Neural cell (in vitro differentiated cells): ENCODE measurements at regions not wholly inside any gene's neighbourhood (a gene's known extent, or its start where the extent isn't known, plus 50 kb on each side); places are given as distances from the start of the nearest gene placed in this dataset.

Experiments used
- H2AFZ ChIP-seq: fragments of 200-600, 300-800 bp; sonication (generic), shearing (Covaris generic); 2 replicates; pipeline ENCODE4 v1.6.0; 2014; ENCODE audit warnings: low read depth, mild to moderate bottlenecking, antibody characterized with exemption, low read length, moderate library complexity
- H3F3A ChIP-seq: fragments of 200-600 bp; shearing (Covaris generic); 2 replicates; pipeline ENCODE4 v1.6.1; 2016; ENCODE audit warnings: mild to moderate bottlenecking, moderate library complexity, mixed read lengths, antibody characterized with exemption, low read length; ENCODE audit not compliant: insufficient read depth, poor library complexity, severe bottlenecking
- H3K27ac ChIP-seq: fragments of 200-600, 300-800 bp; sonication (generic), shearing (Covaris generic); 2 replicates; pipeline ENCODE4 v1.5.1; 2014; ENCODE audit warnings: mild to moderate bottlenecking, low read length, moderate library complexity
- H3K27me3 ChIP-seq: fragments of 300-800, 200-600 bp; sonication (generic), shearing (Covaris generic); 2 replicates; pipeline ENCODE4 v1.6.0; 2014; ENCODE audit warnings: mild to moderate bottlenecking, low read depth, low read length, moderate library complexity; ENCODE audit not compliant: insufficient read depth
- H3K36me3 ChIP-seq: fragments of 300-800, 200-600 bp; sonication (generic), shearing (Covaris generic); 2 replicates; pipeline ENCODE4 v1.5.1; 2014; ENCODE audit warnings: mild to moderate bottlenecking, antibody characterized with exemption, low read length, moderate library complexity; ENCODE audit not compliant: insufficient read depth
- H3K4me2 ChIP-seq: fragments of 300-800, 200-600 bp; sonication (generic), shearing (Covaris generic); 2 replicates; pipeline ENCODE4 v1.6.0; 2014; ENCODE audit warnings: mild to moderate bottlenecking, low read length
- H3K4me3 ChIP-seq: fragments of 300-800, 200-600 bp; sonication (generic), shearing (Covaris generic); 2 replicates; pipeline ENCODE4 v1.5.1; 2014; ENCODE audit warnings: mild to moderate bottlenecking, low read length, moderate library complexity
- H3K79me2 ChIP-seq: fragments of 200-600 bp; shearing (Covaris generic); replicated peaks from 2 replicates; pipeline ENCODE4 v1.6.0; 2014; ENCODE audit warnings: mild to moderate bottlenecking, low read length, moderate library complexity; ENCODE audit not compliant: insufficient read depth
- H3K9ac ChIP-seq: fragments of 300-800, 200-600 bp; sonication (generic), shearing (Covaris generic); 2 replicates; pipeline ENCODE4 v1.6.1; 2016; ENCODE audit warnings: mild to moderate bottlenecking, low read length, mixed read lengths
- H3K9me2 ChIP-seq: fragments of 200-600 bp; shearing (Covaris generic); 2 replicates; pipeline ENCODE4 v1.6.1; 2016; ENCODE audit warnings: mild to moderate bottlenecking, low read length, mixed read lengths; ENCODE audit not compliant: insufficient read depth
- H3K9me3 ChIP-seq: fragments of 200-600, 300-800 bp; sonication (generic), shearing (Covaris generic); 2 replicates; pipeline ENCODE4 v1.6.1; 2016; ENCODE audit warnings: mild to moderate bottlenecking, mixed run types, low read length, moderate library complexity, mixed read lengths
- H4K20me1 ChIP-seq: fragments of 200-600 bp; shearing (Covaris generic); 2 replicates; pipeline ENCODE4 v1.6.1; 2016; ENCODE audit warnings: mild to moderate bottlenecking, mixed run types; ENCODE audit not compliant: insufficient read depth
- EP300 ChIP-seq: fragments of 450-650 bp; conservative IDR thresholded peaks from 2 replicates; pipeline ENCODE4 v1.6.1; 2014; ENCODE audit warnings: antibody characterized with exemption, mild to moderate bottlenecking, moderate library complexity; ENCODE audit not compliant: poor library complexity, severe bottlenecking
- EZH2 ChIP-seq: fragments of 200-600, 300-800 bp; shearing (Covaris generic), sonication (generic); IDR thresholded peaks from 2 replicates; pipeline ENCODE4 v1.6.1; 2014; ENCODE audit warnings: antibody characterized with exemption, low read length, borderline replicate concordance, mild to moderate bottlenecking; ENCODE audit not compliant: insufficient read depth, poor library complexity, severe bottlenecking
- MXI1 ChIP-seq: fragments of 450-650 bp; conservative IDR thresholded peaks from 2 replicates; pipeline ENCODE4 v1.6.1; 2014; ENCODE audit warnings: antibody characterized with exemption, mild to moderate bottlenecking; ENCODE audit not compliant: poor library complexity, severe bottlenecking
- POLR2AphosphoS5 ChIP-seq: IDR thresholded peaks from 2 replicates; pipeline ENCODE4 v1.6.1; 2012
- RAD21 ChIP-seq: fragments of 450-650 bp; conservative IDR thresholded peaks from 2 replicates; pipeline ENCODE4 v1.6.1; 2014; ENCODE audit warnings: antibody characterized with exemption, mild to moderate bottlenecking, moderate library complexity
- SMC3 ChIP-seq: fragments of 450-650 bp; conservative IDR thresholded peaks from 2 replicates; pipeline ENCODE4 v1.6.1; 2014; ENCODE audit warnings: antibody characterized with exemption, mild to moderate bottlenecking, moderate library complexity; ENCODE audit not compliant: poor library complexity
- TAF1 ChIP-seq: IDR thresholded peaks from 2 replicates; pipeline ENCODE4 v1.6.1; 2012; ENCODE audit warnings: low read depth
- TF ChIP-seq, protein P1 (sequence below): fragments of 450-650 bp; IDR thresholded peaks from 2 replicates; pipeline ENCODE4 v1.5.1; 2014; ENCODE audit warnings: antibody characterized with exemption, mild to moderate bottlenecking, moderate library complexity; ENCODE audit not compliant: poor library complexity, severe bottlenecking
- TF ChIP-seq, protein P2 (sequence below): IDR thresholded peaks from 2 replicates; pipeline ENCODE4 v1.6.1; 2012; ENCODE audit warnings: borderline replicate concordance

DNA sequence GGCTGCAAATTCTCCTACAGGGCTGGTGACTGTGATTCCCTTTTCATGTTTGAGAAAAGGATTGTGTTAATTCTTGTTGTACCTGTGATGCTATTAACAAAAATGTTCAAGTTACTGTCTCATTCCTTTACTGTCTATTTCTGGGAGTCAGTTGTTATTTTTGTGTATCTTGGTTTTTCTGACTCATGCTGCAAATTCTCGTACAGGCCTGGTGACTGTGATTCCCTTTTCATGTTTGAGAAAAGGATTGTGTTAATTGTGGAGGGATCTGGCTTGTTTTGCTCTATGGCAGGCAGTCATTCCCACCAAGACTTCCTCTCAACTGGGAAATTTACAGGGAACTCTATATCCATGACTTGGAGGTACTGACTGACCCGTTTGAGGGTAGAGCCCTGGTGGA is 693.4 kb upstream of the INTU start:
- H2AFZ ChIP-seq, result no peak overlapping the region
- no peak overlapping the region for H3K9ac ChIP-seq
- no peak overlapping the region for H3K4me2 ChIP-seq
- no peaks in the 10 kb centered on the region for H3K36me3 ChIP-seq
- H3K9me3 ChIP-seq, result no peaks in the 10 kb centered on the region
- no peaks in the 10 kb centered on the region for H3K9me2 ChIP-seq
- no peaks in the 10 kb centered on the region for H3K27me3 ChIP-seq
- H4K20me1 ChIP-seq, result no peaks in the 10 kb centered on the region
- TF ChIP-seq, protein P1, sequence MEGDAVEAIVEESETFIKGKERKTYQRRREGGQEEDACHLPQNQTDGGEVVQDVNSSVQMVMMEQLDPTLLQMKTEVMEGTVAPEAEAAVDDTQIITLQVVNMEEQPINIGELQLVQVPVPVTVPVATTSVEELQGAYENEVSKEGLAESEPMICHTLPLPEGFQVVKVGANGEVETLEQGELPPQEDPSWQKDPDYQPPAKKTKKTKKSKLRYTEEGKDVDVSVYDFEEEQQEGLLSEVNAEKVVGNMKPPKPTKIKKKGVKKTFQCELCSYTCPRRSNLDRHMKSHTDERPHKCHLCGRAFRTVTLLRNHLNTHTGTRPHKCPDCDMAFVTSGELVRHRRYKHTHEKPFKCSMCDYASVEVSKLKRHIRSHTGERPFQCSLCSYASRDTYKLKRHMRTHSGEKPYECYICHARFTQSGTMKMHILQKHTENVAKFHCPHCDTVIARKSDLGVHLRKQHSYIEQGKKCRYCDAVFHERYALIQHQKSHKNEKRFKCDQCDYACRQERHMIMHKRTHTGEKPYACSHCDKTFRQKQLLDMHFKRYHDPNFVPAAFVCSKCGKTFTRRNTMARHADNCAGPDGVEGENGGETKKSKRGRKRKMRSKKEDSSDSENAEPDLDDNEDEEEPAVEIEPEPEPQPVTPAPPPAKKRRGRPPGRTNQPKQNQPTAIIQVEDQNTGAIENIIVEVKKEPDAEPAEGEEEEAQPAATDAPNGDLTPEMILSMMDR, result no peak
- TF ChIP-seq SMC3 (no peak), RAD21 (no peak), POLR2AphosphoS5 (no peak), MXI1 (no peak), EP300 (no peak), EZH2 (no peak), TAF1 (no peak)
- TF ChIP-seq, protein P2, sequence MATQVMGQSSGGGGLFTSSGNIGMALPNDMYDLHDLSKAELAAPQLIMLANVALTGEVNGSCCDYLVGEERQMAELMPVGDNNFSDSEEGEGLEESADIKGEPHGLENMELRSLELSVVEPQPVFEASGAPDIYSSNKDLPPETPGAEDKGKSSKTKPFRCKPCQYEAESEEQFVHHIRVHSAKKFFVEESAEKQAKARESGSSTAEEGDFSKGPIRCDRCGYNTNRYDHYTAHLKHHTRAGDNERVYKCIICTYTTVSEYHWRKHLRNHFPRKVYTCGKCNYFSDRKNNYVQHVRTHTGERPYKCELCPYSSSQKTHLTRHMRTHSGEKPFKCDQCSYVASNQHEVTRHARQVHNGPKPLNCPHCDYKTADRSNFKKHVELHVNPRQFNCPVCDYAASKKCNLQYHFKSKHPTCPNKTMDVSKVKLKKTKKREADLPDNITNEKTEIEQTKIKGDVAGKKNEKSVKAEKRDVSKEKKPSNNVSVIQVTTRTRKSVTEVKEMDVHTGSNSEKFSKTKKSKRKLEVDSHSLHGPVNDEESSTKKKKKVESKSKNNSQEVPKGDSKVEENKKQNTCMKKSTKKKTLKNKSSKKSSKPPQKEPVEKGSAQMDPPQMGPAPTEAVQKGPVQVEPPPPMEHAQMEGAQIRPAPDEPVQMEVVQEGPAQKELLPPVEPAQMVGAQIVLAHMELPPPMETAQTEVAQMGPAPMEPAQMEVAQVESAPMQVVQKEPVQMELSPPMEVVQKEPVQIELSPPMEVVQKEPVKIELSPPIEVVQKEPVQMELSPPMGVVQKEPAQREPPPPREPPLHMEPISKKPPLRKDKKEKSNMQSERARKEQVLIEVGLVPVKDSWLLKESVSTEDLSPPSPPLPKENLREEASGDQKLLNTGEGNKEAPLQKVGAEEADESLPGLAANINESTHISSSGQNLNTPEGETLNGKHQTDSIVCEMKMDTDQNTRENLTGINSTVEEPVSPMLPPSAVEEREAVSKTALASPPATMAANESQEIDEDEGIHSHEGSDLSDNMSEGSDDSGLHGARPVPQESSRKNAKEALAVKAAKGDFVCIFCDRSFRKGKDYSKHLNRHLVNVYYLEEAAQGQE, result no peak
- H3K79me2 ChIP-seq, result no peaks in the 10 kb centered on the region
- H3F3A ChIP-seq, result no peaks in the 10 kb centered on the region
- no peak overlapping the region for H3K27ac ChIP-seq
- H3K4me3 ChIP-seq, result no peak overlapping the region

DNA sequence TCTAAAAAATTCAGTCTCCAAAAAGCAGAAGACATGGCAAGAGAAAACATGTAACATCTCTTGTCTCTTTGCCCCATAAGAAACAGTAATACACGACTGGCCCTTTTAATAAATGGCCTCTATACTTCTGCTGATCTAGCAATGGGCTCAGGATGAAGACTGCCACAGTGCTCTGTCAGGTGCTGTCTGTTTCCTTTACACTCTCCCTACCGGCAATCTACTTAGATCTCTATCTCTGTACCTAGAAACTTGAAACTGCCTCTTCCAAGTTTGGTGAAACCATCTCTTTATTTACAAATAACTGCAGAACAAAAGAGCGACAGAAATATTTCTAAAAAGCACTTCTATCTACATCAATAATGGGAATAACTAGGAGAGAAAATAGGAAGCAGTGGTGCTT is 685.2 kb upstream of the INTU start:
- Histone ChIP-seq H3K36me3 (no peaks in the 10 kb centered on the region), H3K79me2 (no peaks in the 10 kb centered on the region), H3K4me3 (no peak overlapping the region), H2AFZ (no peak overlapping the region), H3K9me3 (no peaks in the 10 kb centered on the region), H3F3A (no peaks in the 10 kb centered on the region), H3K4me2 (no peak overlapping the region), H3K9ac (no peak overlapping the region), H3K27me3 (no peaks in the 10 kb centered on the region), H3K27ac (no peak overlapping the region), H3K9me2 (no peaks in the 10 kb centered on the region), H4K20me1 (no peaks in the 10 kb centered on the region)
- TF ChIP-seq EZH2 (no peak), EP300 (no peak), SMC3 (no peak), MXI1 (no peak), POLR2AphosphoS5 (no peak), TAF1 (no peak), RAD21 (no peak)
- TF ChIP-seq, protein P1, result no peak
- TF ChIP-seq, protein P2, result no peak
